ENCODE measurements at regions not wholly inside any gene's neighbourhood (a gene's known extent, or its start where the extent isn't known, plus 50 kb on each side); places are given as distances from the start of the nearest gene placed in this dataset.

DNA sequence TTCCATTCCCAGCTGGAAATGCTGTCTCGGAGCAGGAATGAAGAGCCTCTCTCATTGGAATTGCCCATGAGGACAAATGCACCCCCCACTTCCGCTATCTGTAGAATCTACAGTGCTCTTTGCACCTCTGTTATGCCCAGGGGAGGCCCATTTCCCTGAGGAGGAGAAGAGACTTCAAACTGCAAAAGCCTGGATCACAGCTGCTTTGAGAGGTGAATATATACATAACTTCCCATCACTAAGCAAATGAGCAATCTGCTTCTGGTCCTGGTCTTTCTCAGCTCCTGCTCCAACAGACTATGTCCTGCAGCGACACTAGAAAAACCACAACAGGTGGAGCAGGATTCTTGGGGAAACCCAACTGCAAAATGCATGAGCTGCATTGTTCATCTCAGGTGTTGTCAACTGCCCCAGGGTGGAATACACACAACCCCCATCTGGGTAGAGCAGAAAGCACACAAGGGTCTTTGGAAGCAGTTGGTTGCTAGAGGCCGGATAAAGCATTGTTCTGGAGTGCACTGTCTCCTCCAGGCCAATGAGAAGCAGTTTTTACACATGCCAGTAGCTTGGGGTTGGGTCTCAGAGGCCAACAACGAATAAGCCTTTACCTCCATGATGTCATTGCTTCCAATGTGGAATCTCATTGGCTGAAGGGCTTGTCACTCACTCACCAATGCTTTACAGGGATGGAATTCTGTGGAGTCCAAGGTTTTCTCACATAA, 67.7 kb upstream of the RAB4A start:
- TF ChIP-seq, protein P1, sequence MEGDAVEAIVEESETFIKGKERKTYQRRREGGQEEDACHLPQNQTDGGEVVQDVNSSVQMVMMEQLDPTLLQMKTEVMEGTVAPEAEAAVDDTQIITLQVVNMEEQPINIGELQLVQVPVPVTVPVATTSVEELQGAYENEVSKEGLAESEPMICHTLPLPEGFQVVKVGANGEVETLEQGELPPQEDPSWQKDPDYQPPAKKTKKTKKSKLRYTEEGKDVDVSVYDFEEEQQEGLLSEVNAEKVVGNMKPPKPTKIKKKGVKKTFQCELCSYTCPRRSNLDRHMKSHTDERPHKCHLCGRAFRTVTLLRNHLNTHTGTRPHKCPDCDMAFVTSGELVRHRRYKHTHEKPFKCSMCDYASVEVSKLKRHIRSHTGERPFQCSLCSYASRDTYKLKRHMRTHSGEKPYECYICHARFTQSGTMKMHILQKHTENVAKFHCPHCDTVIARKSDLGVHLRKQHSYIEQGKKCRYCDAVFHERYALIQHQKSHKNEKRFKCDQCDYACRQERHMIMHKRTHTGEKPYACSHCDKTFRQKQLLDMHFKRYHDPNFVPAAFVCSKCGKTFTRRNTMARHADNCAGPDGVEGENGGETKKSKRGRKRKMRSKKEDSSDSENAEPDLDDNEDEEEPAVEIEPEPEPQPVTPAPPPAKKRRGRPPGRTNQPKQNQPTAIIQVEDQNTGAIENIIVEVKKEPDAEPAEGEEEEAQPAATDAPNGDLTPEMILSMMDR (IDR thresholded peaks at IDR 0.05) = no peak
- no peak for TF ChIP-seq POLR2A (IDR thresholded peaks at IDR 0.05)

Measured in ovary (tissue), 3 donors.